ENCODE measurements at regions not wholly inside any gene's neighbourhood (a gene's known extent, or its start where the extent isn't known, plus 50 kb on each side); places are given as distances from the start of the nearest gene placed in this dataset.

DNA sequence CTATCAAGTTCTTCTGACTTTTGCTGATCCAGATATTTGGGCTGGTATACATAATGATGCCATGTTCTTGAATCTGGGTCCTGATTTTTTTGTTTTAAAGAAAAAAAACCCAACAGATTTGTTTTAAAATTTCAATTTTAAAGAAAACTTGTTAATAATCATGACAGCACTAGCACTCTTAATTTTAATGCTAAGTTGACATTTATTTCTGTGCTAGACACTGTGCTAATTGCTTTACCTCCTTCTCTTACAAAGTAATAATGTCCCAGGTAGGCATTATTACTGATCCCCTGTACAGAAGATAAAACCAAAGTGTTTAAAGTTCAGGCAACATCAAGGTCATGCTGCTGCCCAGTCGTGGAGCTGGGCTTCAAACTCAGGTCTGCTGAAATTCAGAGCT lies 101.9 kb downstream of the ZNF608 start:
- no peak for DNase-seq (ENCODE audit: low spot score)

DNA sequence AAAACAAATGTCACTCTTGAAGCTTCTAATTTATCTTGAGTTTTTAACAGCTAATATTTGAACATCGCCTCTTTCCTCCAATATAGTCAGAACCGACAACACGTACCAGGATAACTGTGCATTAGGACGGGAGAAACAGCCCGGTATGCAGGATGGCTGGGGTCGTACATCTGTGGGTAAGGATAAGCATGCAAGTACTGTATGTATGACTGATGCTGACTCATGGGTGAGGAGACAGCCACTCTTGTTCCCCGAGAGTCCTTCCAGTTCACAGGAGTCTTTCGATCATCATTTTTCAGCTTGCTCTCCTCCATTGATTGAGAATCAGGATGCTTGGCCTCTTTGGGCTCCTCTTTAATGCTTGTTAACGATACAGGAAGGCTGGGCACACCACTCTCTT lies 102.3 kb downstream of the ZNF608 start:
- DNase-seq (ENCODE audit: low spot score), result no peak

DNA sequence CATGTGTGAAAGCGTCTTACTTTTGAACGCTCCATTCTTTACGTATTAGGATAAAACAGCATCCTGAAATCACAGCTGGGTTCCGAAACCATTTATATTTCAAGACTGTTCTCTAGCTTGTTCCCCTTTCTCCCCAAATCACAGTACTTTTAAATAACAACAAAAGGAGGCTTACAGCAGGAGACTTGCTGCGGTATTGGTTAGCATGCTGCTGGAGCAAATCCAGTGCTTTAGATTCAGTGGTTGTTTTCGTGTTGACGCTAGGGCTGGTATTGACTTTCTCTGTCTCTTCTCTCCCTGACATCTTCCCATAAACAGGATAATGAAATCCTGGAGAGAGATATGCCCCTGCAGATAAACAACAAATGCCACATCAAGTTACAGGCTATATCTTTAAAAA lies 103.1 kb downstream of the ZNF608 start:
- no peak for DNase-seq (ENCODE audit: low spot score)

DNA sequence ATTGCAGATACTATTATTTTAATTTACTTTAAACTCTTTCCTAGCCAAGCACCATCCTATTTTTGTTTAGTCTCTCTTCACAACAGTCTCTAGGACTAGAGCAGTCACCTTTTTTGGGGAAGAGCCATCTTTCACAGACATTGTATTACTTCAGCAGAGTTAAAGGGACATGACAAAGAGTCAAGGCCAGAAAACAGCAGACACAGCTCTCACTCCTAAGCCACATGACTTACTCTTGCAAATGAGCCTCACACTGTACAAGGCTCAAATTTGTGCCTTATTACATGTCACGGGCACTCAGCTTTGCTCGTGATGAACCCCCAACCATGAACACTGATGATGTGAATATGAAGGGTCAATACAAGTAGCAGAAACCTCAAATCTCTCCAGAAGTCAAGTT lies 104.3 kb downstream of the ZNF608 start:
- no peak for DNase-seq (ENCODE audit: low spot score)

DNA sequence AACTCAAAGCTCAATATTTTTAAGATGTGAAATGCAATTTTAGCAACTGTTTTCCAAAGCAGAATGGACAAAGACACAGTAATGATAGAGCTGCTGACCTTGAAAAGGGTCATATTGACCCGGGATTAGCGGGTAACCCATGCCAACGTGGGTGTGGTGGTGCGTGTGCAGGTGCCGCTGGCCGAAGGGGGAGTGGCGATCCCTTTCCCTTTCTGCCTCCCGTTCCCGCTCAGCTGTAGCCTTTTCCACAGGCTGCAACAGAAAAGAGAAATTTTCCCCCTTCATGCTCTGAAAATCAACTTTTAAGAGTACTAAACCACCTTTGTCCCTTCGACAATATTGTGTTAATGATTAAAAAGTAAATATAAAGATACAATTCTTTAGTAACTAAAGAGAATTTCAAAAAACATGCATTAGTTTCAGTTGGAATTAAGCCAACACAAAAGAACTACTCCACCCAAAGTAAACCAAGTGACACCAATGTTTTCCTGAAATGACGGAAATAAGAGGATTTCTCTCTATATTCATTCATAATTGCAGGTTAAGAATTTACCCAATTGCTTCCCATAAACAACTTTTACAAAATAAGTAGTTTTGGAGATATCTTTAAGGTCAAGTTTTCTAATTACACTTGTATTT lies 105.2 kb downstream of the ZNF608 start:
- DNase-seq (ENCODE audit: low spot score), result no peak

DNA sequence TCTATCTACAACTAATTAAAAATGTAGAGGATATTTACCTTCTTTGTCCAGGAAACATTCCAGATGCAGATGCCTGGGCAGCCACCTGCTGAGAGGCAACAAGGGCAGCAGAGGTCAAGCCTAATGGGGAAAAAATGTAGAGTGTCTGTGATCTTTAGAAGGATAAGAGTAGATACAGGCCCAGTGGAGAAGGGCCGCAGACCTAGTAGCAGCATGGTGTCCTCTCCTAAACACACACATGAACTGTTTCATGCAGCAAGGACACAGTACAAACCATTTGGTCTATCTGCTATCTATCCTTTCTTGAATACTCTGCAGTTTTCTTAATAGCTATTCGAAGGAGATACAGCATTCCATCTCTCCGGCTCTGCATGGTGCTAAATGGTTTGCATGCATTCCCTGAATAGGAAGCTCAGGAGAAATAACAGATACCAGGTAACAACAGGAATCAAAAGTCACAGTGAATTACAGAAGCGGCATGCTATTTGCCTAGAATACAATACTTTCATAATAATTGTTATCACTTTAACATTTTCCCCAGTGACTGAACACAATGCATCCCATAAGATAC lies 107.3 kb downstream of the ZNF608 start:
- DNase-seq (ENCODE audit: low spot score), result no peak

DNA sequence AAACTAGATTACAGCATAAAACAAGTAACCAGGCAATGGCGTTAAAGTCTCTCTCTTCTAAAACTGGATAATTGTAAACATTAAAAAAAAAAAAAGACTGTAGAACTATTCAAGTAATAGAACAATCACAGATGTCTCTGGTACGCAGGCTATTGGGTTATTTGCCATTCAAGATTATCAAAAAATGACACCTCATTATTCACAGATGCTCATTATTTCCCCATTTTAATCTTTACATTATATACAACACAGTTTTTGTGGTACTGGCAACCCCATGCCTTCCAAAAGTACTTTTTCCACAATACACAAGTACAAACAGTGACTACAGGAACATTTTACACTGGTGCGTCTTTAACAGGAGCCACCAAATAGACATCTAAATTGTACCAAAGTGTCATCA lies 109.4 kb downstream of the ZNF608 start:
- DNase-seq (ENCODE audit: low spot score), result no peak

DNA sequence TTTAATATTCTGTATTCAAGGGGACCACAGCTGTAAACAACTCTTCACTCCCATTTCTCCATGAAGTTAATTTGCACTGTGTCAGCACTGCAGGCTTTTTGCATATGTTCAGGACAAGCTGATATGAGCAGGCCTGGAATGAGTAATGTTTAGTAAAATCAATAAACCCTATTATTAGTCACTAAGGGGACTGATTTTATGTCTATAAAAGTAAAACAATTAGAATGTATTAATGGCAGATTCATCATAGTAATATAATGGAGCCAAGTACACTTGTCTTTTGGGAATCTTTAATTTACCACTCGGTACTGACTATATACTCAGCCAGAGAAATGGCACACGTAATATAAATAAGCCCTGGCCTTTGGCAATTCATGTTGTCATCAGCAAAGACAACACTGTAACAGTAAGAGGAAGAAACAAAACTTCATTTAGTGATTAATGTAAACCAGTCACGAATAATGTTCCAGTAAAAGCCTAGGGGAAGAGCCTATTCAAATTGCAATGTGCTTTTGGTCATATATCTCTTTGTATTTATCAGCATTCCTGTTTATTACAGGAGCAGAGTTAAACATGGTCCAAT lies 111.6 kb downstream of the ZNF608 start:
- peak; percentile 25 for DNase-seq (ENCODE audit: low spot score)

DNA sequence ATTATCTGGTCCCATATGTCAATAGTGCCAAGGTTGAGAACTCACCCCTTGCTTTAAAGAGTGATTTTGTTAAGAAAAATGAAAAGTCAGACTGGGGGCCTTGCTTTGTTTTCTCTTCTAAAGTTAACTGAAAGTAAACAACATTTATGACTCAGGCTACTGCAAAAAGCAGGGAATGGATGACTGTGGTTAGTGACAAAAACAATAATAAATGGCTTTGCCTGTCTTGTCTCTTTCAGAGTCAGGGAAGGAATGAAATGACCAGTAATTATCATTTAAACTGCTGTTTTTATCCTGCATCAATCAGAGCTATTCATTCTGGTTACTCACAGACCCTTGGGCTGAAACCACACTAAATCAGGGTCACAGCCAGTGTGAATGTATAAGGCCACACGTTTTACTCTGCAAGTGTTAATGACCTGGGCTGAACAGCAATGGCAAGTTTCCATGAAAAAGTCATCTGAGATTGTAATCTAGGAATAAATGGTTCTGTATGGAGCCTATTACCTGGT lies 112.2 kb downstream of the ZNF608 start:
- peak; percentile 20 for DNase-seq (ENCODE audit: low spot score)

DNA sequence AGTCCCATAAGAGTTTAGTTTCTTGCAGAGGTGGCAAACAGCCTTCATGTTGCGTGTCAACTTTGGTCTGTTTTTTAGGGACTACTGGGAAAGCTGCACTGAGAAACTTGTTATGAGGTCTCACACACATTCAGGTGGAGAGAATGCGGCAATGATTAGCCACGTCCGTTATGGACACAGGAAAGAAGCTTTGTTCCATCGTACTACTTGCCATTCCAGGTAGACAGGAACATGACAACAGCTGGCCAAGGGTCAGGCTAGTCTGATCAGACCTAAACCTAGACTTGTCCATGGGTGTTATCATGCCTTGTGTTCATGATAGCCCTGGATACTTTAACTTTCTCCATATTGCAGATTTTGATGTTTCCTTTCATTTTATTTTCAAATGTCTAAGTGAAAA lies 113.2 kb downstream of the ZNF608 start:
- no peak for DNase-seq (ENCODE audit: low spot score)

DNA sequence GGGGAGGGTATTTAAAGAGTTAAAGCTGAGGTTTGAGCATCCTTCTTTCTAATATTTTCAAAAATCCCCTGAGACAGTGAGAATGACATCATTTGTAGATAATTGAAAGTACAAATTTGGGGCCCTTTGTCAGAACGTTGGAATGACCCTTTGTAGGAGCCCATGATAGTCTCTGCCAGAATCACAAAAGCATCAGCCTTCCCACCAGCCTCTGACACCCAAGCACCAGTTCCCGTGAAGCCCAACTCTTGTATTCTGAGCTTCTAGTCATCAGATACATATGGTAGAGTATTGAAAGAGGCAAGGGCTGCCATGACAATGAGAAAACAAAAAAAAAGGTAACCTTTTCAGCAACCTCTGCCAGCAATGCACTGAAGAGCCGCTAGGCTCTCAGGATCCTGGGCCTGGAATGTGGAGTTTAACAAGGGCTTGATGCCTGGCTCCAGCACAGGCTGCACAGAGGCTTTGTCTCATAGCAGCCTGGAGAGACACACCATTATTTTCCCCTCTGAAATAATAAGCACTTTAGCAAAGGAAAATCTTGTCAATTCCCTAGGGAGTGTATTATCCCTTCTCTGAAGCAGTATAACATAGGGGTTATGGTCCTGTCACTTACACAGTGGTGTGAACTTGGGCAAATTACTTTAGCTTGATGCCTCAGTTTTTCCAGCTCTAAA lies 114.4 kb downstream of the ZNF608 start:
- DNase-seq (ENCODE audit: low spot score), result no peak

DNA sequence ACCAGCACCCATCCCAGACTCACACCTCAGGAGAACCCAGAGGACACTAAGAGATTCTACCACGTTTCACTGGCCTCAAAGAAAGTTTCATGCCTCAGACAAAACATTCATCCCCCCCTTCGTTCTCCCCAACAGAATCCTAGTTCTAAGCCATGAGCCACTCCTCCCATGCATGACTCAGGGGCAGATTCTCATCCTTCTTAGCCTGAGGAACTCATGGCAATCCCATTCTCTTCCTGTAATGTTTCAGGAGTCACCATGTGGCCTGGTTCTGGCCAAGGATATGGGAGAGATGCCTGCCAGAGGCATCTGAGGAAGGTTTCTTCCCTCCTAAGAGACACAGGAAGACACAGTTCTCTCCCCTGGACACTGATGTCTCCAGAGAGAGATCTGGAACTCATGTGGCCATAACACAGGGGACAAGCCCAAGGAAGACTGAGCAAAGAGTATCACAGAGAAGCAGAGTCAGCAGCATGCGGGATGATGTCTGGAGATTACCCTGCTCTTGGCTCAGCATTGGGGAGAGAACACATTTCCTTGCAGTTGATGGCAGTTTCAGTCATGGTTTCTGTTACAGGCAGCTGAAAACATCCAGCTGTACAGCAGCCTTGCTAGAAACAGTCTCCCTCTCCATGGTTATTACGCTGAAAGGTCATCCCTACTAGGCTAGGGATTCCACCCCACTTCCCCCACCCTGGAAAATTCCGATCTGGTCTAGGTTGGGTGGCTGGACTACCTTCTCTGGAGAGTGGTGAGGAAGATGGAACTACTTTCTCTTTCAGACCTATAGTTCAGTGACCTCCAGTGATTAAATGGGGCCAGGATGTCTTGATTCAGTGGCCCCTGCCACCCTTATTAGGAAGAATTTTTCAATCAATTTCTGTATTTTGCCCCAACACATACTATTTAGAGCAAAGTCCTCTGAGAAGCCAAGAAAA lies 115.4 kb downstream of the ZNF608 start:
- no peak for DNase-seq (ENCODE audit: low spot score)

DNA sequence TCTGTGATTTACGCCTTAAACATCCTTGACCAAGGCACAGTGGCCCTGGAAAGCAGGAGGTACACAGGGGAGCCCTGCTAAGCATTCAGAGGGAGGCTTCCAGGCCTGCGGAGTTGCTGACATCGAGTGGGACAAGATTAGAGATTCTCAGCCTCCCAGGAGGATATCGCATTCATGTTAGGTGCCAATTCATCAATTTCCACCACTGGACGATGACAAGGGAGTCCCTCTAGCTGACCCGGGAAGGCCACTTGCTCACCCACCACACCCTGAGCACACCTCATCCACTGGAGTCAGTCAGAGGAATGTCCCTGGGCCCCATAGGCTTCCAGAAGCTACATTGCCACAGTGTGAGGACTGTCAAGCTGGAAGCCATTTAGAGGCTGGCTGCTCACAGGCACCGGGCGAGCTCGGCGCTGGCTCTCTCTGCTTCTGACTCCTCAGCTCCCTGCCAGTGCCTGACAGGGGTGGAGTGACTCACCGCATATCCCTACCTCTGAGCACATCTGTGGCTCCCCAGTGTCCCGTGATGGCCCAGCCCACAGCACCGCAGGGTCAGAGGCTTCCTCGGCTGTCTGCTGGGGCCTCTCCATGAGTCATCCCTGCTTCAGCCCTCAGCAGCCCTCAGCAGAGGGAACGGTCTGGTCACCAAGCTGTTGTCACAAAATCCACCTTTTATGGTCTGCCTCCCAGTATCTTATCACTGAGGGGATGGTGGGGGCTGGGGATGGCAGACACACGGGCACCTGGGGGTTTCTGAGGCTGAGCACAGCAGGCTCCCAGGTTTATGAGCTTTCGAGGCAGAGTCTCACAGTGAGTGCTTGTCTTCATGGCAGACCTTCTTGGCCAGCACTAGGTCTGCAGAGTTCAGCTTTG lies 117.5 kb downstream of the ZNF608 start:
- peak; percentile 92 for DNase-seq (ENCODE audit: low spot score)

DNA sequence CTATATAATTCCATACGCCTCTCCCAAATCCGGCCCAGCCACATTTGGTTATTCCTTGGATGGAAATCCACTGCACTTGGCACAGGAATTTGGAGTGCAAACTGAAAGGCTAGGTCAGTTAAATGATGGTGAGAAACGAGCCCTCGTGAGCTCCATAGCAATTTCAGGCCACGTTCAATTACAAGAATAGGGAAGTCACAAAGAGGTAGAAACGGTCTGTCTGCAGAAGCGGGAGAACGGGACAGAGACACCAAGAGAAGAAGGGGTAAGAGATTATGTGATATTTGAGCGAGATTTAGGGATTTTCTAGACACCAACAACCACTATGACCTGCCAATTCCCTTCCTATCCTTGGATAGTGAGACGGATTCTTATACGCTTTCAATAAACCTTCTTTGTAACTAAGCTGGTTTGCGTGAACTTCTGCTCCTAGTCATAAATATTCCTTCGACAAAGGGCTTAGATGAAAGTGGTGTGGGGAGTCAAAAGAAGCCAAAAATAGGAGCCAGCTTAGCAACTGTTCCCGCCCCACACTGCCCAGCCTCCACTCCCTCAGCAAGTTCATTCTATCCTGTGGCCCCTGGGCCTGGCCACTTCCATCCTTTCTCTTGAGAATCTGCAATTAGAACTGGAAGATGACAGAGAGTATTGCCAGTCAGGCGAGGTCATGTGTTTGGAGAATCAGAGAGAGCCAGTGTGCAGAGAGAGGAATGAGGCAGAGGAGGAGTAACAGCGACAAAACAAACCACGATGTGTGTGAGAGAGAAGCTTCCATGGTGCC lies 118.4 kb downstream of the ZNF608 start:
- DNase-seq (ENCODE audit: low spot score), result no peak

DNA sequence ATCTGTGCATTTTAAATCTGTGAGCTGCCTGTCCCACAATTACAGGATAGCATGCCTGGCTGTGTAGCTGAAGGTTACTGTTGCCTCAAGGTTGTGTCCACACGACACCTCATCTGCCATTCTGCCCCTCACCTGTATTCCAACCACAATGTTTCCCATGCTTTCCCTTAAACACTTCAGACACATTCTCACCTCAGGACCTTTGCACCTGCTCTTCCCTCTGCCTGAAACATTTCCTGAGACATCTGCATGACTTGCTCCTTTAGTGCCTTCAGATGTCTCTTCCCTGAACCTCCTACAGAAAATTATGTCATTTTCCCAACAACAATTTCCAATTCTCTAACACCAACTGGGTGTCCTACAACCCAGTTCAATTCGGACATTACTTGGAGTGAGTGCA lies 120.4 kb downstream of the ZNF608 start:
- DNase-seq (ENCODE audit: low spot score), result no peak

DNA sequence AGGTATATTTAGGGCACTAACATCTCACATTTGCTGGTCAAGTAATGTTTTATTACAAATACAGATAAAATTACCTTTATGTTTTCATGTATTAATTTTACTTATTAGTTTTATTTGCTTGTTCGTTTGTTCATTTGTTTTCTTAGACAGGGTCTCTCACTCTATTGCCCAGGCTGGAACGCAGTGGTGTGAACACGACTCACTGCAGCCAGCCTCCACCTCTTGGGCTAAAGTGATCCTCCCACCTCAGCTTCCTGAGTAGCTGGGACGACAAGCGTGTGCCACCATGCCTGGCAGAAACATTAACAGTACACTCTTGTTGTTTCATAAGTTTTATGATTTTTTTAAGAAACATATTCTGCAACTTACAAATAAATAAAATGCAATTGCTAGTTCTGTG lies 123.2 kb downstream of the ZNF608 start:
- DNase-seq (ENCODE audit: low spot score), result no peak

DNA sequence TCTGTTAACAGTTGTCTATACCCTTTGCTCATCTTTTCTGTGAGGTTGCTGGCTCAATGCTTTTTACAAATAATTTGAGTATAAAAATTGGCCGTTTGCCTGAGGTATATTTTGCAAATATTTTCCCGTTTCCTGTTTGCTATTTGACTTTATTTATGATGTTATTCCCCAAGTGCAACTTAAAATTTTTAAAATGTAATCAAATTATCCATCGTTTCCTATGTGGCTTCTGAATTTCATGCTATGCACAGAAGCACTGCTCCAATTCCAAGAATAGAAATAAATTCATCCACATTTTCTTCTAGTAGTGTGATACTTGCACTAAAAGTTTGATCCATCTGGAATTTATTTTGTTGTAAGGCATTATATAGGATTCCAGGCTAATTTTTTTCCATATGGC lies 123.6 kb downstream of the ZNF608 start:
- no peak for DNase-seq (ENCODE audit: low spot score)

DNA sequence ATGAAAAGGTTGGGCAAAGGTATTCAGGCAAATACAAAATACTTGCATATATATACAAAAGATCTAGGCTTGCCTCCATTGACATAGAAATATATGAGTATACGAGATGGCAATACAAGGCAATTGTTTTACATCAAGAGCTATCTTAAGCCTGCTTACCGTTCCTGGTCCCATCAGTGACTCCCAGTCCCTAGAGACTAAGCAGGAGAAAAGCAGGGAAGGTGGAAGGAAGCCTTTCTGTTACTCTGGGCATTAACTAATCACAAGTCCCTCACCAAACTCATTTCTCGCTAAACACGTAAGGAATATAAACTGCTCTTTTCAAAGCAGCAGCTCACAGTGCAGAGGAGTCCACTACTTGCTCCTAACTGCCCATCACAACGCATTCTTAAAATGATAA lies 125.2 kb downstream of the ZNF608 start:
- no peak for DNase-seq (ENCODE audit: low spot score)

DNA sequence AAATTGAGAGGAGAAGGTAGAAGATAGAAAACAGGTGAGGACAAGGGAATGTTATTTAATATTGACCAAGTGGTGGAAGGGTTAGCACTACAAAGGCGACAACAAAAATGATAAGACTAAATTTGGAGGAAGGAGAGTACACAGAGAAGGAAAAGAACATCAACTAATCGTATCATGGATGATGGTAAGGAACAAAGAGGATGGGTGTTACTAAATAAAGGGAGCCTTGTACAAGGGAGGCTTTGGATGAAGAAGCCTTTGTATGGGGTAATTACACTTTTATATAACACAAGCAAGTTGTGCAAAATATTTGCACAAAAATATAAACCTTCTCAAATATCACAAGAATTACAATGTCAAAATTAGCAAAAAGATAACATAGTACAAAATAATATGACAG lies 125.7 kb downstream of the ZNF608 start:
- DNase-seq (ENCODE audit: low spot score), result no peak

DNA sequence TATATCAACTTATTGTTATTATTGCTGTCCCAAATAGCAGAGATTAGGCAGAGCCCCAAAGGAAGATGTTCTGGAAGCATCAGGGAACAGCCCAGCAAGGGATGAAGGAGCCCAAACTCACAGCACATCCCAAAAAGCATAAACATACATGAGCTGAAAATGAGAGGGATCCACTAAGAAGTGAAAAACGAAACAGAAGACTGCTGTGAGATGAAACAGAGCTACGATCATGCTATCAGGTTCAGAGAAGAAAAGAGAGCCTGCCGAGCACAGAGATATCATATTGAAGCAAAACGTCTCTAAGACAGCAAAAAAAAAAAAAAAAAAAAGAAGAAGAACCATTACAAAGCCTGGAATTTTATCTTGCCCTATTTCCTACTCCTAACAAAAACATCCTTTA lies 127.3 kb downstream of the ZNF608 start:
- no peak for DNase-seq (ENCODE audit: low spot score)

Data from AG08396 (cell line).